NCI-H748 (cell line): ENCODE measurements at regions not wholly inside any gene's neighbourhood (a gene's known extent, or its start where the extent isn't known, plus 50 kb on each side); places are given as distances from the start of the nearest gene placed in this dataset.
A peak's percentile ranks its signal among the peaks of the same experiment; 100 is the strongest.

Experiments
- DNase-seq: peaks from one replicate; lab custom pipeline; 2025; ENCODE audit not compliant: unreplicated experiment; lab: John Stamatoyannopoulos, UW

DNA sequence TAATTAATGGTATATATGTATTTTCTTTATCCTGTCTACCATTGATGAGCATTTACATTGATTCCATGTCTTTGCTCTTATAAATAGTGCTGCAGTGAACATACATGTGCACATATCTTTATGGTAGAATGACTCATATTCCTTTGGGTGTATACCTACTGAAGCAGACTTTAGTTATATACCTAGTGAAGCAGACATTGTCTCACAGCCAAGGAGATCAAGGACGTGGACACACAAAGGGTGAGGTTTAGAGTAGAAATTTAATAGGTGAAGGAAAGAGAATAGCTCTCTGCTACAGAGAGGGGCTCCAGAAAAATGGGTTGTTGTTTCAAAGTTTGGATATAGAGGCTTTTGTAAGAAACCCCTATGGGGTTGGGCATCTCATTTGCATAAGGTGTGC is 700.3 kb downstream of the CDH11 start:
- no peak for DNase-seq

DNA sequence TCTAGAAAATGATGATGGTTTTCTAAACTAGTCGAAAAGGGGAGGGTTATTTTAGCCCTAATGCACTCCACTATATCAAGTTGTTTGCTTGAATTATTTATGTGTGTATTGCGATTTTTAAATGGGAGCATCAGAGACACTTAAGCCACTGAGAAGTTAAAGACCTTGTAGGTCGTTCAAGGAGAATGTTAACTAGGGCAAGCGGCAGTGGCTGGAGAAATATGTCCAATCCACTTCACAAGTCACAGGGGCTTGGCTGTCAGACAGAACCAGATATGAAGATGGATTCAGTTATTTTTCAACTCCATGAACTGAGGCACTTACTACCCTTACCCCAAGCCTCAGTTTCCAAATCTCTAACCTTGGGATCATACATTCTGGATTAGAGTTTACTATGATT is 702.0 kb downstream of the CDH11 start:
- no peak for DNase-seq

DNA sequence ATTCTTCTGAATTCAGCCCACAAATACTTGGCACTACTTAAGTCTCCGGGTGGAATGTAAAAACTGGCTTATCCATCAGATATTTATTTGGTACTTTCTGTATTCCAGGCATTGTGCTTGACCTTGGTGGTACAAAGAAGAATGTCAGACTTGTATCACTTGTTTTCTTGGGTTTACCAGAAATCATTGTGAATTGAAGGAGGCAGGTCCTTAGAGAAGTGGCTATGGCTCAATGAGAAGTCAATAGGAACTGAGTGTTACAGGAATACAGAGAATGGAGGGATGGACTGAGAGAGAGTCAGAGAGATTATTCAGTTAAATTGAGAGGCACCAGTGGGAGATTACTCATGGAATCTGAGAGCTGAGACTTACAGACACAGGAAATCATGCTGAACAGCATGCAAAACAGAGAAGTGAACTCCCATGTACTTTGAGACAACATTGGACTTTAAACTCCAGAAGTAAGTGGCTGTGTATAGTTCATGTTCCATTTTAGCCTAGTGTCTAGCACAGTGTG is 704.1 kb downstream of the CDH11 start:
- no peak for DNase-seq

DNA sequence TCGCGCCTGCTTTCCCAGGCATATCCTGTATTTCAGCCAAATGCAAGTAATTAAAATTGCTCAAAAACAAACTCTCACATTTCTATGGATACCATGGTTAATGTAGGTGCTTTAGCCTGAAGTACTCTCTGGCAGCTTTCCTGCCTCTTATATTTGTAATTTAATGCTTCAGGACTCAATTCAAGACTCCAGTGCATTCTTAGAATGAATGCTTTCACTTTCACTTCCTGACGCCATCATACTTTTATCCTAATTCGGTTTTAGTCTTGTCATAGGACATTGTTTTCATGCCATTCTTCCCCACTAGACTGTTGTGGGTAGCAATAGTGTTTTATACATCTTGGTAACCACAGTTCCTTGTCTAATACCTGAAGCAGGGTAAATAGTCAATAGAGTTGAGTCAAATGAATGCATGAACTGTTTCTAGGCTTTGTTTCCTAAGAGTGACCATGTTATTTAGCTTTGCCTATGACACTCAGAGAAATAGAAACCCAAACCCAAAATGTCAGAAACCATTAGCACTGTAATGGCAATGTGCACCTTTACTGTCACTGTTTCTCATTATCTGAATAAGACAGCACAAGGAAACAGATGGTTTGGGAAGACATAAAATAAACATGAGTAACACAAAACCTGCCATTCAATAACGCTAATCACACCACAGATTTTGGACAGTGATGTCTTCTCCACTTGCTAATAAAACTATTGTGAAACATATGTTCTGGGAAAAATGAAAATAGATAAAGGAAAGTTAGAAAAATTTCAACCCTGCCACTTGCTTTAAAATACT is 705.5 kb downstream of the CDH11 start:
- peak; percentile 8 for DNase-seq

DNA sequence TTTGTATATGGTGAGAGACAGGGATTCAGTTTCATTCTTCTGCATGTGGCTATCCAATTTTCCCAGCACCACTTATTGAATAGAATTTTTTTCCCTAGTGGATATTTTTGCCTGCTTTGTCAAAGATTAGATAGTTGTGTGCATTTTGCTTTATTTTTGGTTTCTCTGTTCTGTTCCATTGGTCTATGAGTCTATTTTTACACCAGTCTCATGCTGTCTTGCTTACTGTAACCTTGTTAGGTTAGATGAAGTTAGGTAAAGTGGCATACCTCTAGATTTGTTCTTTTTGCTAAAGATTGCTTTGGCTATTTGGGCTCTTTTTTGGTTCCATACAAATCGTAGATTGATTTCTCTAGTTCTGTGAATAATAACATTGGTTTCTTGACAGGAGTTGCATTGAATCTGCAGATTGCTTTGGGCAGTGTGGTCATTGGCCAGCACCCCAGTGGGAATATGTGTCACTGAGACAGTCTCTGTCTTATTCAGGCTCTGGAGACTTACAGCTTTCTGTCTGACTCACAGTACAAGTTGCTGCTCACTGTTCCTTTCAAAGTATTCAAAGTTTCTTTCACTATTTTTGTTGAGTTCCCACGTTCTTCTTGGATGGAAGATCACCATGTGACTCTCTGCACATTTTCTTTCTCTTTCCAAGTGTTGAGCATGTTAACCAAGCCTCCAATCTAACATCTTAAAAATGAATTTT is 709.1 kb downstream of the CDH11 start:
- DNase-seq, result no peak

DNA sequence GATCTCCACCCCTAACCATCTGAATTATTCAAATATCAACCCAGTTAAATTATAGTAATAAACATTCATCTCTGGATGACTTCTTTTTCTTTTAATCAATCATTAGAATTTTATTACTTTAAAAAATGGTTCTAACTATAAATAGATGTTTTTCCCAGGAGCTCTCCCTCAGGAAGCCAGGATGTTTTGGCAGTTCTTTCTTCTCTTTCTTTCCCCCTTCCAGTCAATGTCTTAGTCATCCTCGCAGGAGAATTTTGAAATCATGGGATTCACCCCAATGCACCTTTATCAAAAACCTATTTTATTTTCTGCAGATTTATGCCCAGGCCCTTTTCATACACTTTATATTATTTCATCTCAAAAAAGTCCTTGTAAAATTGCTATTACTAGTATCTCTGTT is 711.6 kb downstream of the CDH11 start:
- no peak for DNase-seq

DNA sequence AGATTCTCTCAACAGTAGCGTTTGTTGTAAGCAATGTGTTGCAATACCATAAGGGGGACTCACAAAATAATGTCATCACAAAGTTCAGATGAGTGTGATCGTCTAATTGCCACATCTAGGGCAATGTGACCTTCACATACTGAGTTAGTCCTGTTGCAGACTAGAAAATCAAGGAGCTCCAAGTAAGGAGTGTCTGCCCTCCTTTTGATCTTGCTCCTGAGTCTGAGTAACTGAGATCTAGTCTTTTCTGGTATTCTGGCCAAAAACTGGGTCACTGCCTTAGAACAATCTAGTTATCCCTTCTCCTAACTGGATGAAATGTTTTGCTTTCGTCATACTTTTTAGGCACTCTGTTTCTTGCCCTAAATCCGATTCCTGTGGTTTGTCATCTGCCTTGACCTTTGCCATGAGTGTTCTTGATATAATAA is 712.1 kb downstream of the CDH11 start:
- no peak for DNase-seq

DNA sequence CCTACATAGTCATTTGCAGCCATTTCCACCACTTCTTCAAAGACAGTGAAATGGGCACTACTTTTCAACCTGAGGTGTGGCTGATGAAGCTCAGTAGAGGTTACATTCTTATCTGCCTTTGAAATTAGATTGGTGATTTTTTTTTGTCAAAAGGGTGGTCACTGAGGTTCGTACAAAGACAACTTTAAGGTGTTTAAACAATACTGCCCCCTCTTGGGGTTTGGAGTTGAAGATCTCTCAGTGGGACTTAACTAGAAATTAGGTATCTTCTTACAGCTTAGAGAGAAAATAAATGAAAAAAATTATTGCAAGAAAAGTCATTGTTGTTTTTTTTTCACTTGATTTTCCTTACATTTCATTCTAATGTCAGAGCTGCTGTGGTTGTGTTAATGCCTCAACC is 713.2 kb downstream of the CDH11 start:
- no peak for DNase-seq

DNA sequence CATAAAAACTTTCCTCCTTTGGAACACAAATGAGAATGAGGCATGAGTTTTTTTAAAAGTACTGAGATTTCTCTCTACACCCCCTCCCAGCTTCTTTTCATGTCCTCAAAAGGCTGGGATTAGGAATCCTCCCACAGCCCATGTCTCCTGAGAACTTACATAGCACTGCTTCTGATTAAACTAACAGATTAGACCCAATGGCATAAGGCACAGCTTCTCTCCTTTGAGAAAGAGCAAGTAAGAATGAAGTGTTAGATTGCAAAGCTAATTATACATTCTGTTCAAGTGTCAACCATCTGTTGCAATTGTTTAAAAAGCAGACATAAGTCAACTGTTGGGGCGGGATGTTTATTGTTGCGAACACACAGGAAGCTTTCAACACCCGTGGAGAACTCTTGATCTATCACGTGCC is 715.1 kb downstream of the CDH11 start:
- peak; percentile 29 for DNase-seq

DNA sequence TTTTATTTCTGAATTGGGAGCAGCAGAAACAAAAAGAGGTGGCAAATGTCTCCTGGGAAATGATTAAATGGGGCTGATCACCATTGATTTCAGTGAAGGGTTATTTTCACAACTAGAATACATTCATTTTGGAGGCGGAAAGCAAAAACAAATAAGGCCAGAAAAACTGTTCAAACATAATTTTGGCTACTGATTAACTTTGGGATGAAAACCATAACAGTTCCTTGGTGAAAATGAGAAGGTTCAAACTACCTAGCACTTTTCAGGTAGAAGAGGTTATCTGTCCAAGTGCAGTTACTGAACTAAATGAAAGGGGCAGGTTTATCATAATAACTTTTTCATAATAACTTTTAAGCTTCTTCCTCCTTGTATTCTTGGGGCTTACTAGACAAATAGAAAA is 718.5 kb downstream of the CDH11 start:
- no peak for DNase-seq

DNA sequence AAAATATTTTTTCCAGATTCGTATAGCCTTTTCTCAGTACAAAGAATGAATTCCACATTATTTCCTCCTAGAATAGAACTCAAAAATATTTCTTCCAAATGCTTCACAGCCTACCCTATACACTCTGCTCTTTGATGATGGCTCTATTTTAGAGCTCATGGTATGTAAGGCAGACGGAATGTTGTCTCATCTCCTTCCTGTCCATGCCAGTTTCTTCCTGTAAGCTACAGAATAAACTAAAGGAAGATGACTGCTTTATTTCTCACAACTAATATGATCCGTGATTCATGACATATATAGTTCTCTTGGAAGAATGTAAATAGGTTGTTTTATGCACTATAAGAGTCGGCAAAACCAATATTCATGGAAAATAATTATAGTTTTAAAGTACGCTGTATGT is 723.1 kb downstream of the CDH11 start:
- DNase-seq, result no peak

DNA sequence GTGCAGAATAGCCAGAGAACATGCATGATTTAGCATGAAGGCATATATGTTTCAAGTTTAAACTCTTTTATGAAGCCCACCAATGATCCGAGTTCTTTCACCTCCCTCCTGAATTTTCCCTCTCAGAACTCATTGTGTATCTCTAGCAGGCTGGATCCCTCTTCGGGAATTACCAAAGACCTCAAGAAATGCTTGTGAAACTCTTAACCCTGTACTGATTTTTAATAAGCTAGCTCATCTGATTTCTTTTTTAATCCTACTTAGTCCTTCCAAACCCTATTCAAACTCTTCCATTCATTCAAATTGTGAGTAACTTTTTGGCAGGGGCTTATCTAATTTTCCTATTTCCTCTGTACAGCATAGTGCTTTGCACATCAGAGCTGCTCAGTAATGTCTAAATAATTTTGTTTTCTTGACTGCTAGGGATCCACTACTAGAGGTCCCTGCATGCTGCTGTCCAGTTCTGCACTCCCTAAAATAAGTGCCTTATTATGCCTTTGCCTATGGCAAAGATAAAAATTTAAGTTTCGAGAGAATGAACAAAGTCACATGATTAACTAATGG is 723.8 kb downstream of the CDH11 start:
- DNase-seq, result no peak

DNA sequence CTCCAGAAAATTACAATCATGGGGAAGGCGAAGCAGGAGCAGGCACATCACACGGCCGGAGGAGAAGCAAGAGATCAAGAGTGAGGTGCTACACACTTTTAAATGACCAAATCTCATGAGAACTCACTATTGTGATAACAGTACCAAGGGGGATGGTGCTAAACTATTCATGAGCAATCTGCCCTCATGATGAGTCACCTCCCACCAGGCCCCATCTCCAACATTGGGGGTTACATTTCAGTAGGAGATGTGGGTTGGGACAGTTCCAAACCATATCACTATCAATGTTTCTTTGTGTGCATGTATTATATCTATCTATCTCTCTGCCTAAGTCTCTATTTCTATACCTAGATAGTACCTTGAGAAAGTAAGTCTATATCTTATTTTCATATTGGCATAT is 724.8 kb downstream of the CDH11 start:
- no peak for DNase-seq

DNA sequence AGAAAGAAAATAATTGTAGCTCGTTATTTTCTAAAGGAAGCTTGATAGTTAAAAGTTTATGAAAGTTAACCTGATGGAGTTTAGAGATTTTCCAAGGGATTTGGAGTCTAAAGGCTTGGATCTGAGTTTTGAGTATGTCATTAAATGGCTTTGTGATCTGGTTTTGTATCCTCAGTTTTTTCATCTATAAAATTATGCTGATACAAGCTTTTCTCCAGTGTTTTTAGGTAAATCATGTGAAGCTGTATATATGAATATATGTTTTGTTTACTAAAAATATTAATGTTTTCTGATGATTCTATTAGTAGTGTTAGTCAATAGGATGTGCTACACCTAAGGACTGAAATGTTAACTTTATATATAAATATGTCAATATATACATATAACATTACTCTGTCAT is 727.8 kb downstream of the CDH11 start:
- DNase-seq, result no peak

DNA sequence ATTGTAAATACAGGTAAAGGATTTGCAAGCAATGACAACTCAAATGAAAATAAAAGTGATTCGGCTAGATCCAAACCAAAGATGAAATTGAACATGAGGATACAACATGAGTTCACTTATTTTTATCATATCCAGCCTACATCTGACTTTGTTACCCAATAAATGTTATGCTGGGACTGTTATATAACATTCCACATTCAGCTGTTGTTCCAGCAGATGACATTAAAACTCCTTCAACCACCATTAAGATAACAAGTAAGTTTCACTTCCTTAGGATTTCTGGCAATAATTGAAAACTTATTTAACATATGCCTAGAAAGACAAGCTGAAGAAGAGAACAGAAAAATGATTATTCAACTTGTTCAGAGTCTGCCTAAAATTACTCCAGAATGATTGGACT is 729.4 kb downstream of the CDH11 start:
- DNase-seq, result no peak

DNA sequence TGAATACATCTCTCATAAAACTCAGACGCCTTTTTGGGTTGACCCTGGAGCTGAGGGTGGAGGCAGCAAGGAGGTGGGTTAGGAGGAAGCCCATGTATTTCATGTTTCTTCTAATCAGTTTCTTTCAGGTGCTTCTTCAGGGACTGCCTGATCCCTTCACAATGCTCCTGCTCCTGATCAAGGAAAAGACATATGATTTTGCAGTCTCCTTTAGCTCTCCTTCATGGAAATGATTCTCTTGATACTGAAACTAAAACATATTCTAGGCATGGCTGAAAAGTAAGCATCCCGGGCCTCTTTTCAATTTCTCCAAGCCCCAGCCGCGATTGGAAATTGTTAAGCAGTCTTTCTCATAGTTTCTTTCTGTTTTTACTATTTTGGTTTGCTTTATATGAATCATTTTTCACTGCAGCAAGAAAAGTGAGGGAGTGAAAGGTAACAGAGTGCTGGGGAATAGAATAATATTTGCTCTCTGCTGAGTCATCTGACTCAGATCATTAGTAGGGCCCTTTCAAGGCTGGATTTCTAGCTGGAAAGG is 730.7 kb downstream of the CDH11 start:
- no peak for DNase-seq

DNA sequence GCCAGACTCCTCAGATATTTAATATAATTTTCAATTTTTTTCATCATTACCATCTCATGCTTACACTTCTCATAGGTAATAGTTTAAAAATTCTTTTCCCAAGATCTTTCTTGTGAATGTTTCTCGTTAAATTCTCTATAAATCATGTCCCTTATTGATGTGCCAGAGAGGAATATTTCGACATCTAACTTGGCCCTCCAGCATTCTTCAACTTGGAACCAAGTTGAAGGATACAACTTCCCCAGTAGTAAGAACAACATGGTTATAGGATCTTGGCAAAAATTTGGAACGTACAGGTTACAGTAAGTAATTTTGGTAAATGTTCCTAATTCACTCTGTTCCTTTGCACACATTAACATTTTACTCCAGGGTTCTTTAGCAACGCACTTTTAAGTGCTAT is 731.8 kb downstream of the CDH11 start:
- no peak for DNase-seq

DNA sequence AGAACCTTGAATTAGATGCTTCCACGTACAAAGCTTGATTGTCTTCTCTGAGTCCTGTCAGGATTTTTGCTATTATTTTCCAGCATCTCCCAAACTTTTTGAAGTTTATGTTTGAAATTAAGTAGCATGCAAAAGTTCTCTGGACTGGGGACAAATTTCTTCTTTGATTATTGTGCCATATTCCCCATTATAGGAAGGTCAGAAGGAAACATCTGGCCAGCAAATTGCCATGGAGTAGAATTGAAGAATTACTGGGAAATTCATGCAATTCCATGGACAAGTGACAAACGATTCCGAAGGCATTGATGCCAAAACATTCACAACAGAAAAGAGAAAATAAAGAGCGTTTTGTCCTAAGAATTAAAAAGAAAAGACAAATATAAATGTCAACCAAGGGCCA is 737.2 kb downstream of the CDH11 start:
- no peak for DNase-seq

DNA sequence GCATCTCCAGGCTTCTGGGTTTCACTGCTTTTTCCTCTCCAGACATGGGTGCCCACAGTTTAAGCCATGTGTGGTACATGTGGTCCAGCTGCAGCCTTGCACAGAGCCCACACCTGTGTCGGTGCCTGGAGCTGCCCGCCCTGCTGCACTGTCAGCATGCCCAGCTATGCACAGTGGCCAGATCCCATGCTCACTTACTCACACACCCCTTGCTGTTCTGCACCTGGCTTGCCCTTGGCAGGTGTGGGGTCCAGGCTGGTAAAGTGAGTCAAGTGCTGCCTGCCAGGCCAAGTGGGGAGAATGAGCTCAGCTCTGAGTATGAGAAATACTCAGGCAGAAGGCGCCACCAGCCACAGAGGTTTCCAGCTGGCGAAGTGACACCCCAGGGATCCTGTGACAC is 739.9 kb downstream of the CDH11 start:
- DNase-seq, result no peak

DNA sequence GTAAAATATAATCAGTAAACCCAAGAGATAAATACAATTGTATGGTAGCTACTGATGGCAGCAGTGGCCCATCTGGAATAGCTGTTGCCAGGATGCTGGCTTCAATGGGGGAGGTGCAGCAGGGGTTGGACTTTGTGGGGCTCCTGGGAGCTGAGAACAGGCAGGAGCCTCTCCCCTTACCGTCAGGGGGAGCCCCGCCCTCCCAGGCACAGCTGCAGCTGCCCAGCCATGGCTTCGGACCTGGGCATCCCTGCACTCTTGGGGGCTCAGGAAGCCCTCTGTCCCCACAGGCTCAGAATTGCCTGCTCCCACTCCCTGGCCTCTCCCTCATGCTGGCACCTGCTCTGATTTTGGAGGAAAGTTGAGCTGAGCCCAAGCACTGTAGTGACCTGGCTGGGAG is 741.1 kb downstream of the CDH11 start:
- DNase-seq, result no peak

DNA sequence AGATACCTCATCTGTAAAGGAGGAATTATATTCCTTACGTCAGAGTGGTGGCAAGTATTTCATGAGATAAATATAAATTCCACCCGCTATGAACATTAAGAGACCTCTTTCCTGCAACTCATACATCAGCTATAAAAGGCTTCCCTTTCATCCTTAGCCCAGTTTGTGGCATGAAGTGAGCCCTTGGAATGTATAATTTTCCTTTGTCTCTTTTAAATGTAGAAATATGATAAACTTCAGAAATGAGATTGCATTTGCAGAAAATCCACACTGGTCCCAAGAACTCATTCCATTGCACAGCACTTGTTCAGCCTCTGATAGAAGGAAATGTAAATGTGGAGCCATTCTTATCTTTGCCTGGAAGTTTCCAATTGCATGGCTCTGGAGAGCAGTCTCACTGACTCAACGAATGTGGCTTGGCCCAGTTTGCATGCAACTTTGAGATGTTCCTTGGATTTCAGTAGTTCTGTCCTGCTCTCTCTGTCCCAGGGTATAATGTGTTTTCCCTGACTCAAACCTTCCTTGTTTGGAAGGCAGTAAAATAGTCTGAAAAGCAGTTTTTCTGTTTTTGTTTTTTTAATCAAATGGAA is 746.4 kb downstream of the CDH11 start:
- no peak for DNase-seq

DNA sequence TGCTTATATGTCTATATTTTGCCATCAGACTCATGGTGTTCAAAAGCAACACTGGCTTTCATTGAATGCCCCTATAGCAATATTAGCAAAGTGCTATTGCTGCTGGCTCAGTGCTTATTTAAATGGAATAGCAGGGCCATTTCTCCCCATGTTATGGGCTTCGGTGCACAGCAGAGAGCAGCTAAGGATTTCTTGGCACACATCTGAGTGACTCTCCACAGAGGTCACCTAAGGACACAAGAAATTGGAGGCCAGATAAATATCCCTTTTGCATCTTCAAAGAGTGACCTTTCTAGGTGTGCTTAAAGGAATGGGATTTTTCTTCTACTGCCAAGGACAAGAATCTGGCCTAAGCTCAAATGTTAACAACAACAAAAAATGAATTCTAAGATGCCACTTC is 751.8 kb downstream of the CDH11 start:
- DNase-seq, result no peak
